NCI-H2107 treated with DMSO at 0.1 percent for 48 hours (cell line): ENCODE measurements at regions not wholly inside any gene's neighbourhood (a gene's known extent, or its start where the extent isn't known, plus 50 kb on each side); places are given as distances from the start of the nearest gene placed in this dataset.

Experiments used
- DNase-seq: peaks from one replicate; lab custom pipeline; 2025; ENCODE audit not compliant: unreplicated experiment; lab: John Stamatoyannopoulos, UW

DNA sequence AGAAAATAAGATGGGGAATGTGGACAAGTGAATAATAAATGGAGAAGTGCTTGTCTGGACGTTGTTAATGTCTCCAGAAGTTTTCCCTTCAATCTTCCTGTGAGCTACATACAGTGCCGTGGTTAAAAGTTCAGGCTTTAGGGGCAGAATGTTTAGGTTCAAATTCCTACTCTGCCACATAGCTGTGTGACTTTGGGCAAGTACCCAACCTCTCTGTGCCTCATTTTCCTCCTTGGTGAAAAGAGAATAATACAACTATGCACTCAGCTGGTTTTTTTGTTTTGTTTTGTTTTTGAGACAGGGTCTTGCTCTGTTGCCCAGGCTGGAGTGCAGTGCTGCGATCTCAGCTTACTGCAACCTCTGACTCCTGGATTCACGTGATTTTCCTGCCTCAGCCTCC is 143.5 kb downstream of the CHIC2 start:
- DNase-seq = no peak

DNA sequence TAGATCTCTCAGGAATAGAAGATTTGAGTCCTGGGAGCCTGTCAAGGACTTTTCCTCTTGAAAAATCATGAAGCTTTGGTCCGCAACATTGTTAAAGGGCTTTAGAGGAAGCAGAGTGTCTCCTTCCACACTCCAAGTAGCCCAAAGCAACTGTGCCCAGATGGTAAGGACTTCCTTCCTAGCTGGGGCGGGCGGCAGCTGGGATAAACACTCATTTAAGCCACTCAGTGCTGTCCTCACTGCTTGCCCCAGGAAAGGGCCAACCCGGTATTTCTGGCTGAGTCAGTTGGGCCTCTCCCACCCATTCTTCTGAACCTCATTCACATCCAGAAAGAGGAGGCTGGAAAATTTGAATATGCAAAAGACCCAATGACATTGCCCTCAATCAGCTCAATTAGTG is 144.3 kb downstream of the CHIC2 start:
- DNase-seq = no peak

DNA sequence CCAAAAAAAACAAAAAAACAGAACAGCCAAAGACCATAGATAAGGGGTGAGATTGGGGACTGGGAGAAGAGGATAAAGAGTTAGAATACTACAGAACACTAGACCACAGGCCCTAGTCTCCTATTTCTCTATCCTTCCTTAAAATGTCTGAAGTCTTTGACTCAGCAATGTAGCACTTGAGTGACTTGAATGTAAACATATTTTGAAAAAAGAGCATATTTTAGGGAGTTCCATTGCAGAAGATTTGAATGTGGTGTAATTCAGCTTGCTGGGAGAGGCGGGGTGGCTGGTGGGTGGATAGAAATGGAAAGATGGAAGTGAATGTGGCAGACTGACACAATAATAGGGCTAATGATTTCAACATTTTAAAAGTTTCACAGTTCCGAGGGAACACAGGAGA is 144.9 kb downstream of the CHIC2 start:
- no peak for DNase-seq

DNA sequence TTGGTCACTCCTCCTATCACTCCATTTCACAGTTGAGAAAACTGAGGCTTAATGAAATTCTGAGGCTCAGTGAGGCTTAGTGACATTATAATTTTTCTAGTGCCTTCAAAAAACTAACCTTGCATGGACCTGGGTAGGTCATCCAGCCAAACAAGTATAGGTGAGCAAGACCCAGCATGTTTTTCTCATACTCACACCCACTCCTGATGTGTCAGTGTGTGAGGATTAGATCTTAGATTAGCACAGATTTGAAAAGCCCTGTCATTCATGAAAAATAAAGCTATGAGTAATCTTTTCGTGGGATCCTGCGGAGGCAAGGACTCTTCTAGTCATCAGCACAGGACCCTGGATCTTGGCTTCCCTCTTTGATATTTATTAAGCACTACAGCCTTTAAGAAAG is 146.7 kb downstream of the CHIC2 start:
- no peak for DNase-seq

DNA sequence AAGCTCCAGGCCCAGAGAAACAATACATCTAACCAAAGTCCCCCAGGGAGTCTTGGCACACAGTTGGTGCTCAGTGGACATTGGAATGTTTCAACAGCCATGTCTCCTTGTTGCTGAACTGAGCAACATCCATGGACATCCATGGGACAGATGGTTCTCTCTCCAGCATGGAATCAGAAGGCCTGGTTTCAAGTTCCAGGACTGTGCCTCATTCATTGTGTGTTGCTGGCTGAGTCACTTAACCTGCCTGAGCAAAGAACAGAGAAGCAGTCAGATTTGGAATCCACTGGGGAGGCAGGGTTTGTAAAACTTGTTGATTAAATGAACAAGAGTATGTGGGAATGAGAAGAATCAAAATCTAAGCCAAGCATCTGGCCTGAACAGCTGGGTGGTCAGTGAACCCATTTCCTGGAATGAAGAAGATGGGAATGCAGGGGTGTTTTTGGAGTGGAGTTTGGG is 147.9 kb downstream of the CHIC2 start:
- DNase-seq = no peak

DNA sequence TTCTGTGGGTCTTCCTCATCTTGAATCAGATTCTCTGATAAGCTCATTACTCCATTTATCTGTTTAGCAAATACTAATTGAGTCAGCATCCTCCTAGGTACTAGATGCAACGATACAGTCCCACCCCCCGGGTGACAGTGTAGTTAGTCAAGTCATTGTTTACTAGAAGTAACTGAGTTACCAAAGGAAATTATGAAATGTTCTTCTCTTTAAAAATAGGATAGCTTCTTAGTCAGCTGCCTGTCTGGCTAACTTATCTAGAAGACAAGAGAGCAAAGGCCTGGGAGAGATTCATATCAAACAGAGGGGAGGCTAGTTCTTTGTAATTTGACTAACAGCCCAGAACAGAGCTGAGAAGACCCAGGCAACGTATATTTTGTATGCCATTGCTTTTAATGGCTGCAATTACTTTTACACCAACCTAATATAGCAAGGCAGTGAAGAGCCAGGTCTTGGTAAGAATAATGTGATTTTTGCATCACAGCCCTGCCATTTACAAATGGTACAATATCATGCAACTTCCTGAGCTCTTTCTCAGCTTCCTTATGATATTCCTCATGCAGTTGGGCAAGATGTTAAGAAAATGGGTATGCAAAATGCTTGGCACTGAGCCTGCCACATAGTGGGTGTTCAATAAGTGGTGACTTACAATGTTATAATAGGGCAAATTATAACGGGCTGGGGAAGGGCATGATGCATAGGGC is 149.9 kb downstream of the CHIC2 start:
- no peak for DNase-seq

DNA sequence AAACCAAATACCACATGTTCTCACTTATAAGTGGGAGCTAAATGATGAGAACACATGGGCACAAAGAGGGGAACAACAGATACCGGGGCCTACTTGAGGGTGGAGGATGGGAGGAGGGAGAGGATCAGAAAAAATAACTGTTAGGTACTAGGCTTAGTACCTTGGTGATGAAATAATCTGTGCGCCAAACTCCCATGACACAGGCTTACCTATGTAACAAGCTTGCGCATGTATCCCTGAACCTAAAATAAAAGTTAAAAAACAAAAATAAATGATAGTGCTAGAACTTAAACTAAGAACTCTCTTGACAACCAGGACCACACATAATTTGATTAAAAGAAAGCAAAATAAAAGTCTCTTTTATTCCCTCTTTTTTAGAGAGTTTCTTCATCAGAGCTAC is 150.6 kb downstream of the CHIC2 start:
- no peak for DNase-seq

DNA sequence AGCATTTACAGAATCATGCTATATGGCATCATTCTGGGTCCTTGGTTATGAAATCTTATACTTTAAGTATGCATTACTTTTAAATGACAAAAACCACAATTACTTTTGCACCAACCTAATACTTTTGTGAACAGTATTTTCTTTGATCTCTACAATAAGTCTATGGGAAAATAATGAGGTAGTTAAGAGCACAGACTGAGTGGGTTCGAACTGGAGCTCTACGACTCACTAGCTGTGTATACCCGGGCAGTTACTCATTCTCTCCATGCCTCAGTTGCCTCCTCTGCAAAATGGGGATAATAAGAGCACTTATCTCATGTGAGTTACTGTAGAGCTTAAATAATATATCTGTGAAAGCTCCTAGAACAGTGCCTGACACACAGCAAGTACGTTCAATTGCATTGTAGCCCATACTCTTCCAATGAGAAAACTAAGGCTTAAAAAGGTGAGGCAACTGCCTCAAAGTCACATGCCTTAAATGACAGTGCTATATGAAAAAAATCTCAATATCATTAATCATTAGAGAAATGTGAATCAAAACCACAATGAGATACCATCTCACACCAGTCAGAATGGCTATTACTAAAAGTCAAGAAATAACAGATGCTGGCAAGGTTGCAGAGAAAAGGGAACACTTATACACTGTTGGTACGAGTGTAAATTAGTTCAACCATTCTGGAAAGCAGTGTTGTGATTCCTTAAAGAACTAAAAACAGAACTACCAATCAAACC is 151.5 kb downstream of the CHIC2 start:
- DNase-seq = no peak

DNA sequence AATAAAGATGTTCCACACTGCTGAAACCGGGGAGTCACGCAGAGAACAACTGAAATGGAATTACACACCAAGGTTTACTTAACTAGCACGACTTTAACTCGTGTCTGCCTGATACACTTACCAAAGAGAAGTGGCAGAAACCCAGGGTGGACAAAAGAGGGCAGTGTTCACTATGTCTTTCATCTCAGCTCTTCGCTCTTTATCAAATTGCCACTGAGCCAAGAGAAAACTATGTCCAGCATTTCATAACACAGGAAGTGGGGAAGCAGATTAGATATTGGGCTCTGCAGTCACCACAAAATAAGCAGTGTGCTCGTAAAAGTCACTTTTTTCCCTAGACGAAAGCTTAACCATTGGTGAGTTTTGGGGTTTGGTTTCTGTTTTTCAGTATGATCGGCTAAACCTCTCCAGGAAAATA is 155.7 kb downstream of the CHIC2 start:
- DNase-seq = peak; percentile 21

DNA sequence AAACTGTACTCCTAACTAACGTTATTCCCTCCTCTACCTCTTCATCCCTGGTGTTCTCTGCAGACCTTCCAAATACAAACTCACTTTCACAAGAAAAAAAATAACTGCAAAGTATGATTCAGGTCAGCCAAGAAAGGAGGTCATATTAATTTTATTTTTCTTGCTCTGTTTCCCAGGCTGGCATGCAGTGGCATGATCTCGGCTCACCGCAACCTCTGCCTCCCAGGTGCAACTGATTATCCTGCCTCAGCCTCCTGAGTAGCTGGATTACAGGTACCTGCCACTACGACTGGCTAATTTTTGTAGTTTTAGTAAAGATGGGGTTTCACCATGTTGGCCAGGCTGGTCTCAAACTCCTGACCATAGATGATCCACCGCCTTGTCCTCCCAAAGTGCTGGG is 156.6 kb downstream of the CHIC2 start:
- no peak for DNase-seq

DNA sequence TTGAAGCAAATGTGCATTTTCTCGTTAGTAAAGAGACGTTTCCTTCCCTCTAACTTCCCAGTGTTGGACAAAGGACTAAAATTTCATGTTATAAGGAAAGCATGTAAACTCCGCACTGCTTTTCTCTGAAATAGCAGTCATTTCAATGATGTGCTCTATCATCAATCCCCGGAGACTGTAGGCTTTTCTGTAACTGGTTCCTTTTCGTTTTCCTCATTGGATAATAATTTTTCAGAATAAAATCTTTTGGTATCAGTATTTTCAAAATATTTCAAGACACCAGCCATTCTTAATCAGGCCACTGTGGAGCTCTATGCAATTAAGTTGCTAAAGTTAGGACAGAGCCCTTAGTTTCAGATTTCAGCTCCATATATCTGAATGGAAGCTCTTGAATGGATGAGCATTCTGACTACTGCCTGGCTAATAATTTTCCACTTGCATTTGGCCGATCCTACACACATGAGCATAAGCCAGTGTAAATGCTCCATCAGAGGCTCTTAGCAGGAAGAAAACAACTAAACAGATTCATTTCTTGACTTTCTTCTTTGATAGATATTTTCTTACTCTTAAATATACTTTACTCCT is 157.7 kb downstream of the CHIC2 start:
- DNase-seq = no peak

DNA sequence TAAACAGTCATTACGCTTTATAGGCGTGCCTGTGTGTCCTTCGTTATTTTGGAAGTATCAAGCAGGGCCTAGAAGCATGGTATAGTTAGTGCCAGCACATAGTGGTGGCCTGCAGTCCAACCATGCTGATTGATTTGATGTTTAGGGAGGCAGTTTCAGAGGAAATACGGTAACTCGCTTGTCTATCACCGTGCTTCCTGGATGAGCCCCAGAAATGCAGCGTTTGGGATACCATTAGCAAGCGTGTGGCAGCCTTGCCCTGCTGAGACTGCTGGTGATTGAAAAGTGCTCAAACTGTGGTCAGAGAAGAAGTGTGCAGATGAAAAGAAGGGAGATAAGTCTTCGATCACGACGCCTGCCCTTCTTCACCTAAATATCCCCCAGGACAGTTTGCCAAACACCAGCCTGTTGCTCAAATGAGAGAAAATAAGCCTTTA is 158.4 kb downstream of the CHIC2 start:
- peak; percentile 6 for DNase-seq

DNA sequence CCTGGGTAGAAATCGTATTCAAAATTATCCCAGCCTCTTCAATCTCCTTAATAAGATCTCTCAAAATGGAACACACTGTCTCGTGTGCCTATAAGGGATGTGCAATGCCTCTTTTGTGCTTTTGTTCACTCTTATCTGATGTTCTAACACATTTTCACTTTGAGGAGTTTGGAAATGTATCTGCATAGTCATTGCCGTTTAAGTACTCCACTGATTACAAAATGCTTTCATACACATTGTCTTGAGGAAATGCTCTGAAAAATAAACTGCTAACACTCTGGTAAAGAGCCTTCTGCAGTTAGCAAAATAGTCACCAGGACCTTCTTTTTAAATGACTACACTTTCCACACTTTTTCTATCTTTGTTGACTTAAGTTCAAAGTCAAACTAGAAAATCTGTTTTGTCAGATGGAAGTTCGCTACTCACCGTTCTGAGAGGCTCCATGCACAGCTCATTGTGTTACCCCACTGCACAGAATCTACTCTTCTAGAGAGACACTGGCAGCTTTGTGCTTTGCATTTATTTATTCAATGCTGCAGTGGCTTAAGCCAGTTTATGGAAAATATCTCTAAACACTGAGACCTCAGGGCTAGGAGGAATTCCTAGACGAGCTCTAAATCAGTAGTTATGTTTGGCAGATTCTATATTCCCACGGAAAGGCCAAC is 159.0 kb downstream of the CHIC2 start:
- DNase-seq = no peak

DNA sequence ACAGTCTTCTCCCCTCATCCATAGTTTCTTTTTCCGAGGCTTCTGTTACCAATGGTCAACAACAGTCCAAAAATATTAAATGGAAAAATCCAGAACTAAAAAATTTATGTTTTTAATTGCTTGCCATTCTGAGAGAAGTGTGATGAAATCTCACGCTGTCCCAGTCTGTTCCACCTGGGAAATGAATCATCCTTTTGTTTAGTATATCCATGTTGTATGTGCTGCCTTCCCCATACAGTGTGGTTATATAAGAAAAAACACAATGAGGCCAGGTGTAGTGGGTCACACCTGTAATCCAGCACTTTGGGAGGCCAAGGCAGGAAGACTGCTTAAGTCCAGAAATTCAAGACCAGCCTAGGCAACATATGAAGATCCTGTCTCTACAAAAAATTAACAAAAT is 161.6 kb downstream of the CHIC2 start:
- DNase-seq = no peak

DNA sequence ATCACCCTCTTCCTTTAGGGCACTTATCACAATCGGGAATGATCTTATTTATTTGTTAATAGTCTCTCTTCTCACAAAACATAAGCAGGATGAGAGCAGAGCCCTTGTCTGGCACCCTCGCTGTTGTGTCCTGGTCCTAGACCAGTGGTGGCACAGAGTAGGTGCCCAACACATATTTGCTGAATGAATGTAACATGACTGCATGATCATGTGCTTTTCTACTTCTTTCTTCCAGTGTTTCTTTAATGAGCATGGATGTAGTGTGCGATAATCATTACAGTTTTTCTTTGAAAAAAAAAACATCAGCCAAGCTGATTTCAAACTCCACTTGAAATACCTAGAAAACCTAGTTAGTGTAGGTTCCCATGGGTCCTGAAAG is 164.1 kb downstream of the CHIC2 start:
- DNase-seq = no peak

DNA sequence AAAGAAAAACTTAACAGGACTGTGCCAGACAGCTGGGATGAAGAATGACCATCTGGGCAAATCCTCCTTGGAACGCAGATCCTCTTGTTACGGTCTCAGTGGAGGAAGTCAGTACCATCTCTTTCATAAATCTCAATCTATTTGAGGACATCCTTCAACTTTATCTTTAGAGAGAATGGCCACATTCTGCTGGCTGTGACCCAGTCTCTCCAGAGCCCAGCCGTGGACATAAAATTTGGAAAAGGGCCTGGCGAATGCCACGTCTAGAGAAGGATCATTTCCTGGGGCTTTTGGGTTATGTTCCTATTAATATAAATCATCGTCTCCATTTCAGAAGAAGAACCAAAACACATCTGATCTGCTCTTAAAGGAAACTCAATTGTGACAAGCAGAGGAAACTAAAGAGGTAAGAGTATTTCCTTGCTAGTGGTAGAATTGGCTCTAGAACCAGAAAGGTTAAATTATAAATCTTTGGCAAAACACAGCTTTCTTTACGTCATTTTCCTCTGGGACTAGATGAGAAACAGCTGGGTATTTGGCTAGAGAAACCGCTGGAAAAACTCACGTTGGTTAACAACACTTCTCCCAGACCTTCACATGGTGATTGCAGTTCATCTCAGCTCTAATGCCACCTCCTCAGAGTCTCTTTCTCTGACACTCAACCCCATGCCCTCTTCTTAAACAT is 164.7 kb downstream of the CHIC2 start:
- DNase-seq = no peak

DNA sequence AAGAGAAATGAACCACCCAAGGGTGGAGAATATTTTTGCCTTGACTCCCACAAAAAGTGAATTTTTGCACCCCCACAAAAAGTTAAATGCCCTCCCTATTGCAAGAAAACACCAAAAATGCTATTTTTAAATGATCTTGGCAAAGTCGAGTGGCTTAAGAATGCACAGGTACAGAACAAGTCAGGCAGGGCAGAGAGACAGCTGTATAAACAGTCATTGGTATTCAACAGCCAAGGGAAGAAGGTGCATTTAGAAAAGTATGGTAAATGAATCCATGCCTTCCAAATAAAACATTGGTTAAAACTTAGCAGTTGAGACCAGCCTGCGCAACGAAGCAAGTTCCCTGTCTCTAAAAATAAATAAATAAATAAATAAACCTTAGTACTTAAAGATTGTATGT is 169.3 kb downstream of the CHIC2 start:
- no peak for DNase-seq

DNA sequence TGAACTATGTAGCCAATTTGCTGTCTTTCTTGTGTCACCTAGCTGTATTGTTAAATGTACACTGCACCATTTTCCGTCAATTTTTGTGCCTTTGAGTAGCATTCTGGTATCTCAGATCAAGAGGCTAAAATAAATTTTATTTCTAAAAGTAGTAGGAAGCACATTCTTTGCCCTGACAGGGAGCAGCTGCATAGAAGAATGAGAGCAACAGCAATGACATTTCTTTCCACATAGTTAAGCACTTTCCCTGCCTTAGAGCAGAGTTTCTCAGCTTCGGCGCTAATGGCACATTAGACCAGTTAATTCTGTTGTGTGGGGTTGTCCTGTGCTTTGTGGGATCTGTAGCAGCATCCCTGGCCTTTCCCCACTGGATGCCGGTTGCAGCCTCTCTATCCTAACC is 173.9 kb downstream of the CHIC2 start:
- DNase-seq = no peak

DNA sequence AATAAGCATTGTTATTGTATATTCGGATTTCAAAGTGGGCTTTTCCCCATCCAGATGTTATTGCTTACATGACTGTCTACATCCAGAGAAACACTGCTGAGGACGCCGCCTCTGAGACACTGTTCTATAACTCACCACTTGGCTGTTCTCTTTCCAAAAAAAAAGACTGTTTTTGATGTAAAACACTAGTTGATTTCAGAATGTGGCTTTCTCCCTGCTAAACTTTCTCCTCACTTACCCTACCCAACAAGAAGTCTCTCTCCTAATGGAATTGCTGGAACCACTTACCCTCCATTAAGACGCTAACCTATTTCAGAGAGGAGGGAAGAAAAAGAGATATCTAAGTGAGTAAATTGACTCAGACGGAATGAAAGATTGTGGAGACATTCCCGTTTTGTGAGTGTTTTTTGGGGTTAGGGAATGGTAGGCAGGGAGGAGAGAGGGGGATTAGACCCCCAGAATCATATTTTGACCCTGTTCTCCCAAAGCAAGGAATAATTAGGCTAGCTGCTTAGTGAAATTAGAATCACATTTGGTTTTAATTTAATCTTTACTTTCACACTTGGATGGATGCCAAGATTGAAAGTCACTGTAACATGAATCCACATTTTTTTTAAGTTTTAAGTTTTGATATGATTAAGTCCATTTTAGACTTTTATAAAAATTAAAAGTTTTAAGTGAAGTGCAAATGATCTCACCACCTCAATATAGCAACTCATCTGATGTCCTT is 174.9 kb downstream of the CHIC2 start:
- no peak for DNase-seq

DNA sequence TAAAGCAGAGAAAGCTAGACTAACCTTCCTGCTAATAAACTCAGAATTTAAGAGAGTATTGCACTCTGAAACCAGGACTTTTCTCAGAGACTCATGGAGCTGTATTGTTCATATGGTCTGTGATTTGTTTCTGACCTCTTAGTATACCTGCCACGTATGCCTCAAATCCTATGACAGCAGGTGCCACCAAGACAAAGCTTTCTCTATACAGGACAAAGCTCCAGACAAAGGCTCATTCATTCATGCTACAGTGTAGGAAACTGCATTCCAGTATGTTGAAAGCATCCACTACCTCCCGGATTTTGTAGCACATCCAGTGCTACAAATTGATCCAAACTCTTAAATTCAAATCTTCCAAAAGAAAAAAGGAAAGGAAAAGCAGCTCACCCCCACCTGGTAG is 178.3 kb downstream of the CHIC2 start:
- DNase-seq = no peak

DNA sequence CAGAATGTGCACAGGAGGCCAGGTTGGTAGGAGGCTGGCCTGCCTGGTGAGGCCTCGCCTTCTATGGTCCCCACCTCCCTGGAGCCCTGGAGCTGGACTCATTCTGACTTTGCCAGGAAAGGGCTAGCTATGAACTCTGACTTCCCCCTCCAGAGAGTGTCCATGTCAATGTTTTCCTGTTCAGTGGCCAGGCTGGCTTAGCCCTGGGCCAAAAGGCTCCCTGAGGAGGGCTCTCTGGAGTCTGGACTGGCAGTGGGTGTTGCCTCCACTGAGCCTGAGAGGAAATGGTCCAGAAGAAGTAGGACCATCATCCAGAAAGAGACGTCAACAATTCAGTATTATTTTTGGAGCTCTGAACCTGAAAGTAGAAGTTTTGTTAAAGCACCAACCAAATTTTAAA is 178.7 kb downstream of the CHIC2 start:
- no peak for DNase-seq
